HG02970 (cell line): ENCODE measurements at regions not wholly inside any gene's neighbourhood (a gene's known extent, or its start where the extent isn't known, plus 50 kb on each side); places are given as distances from the start of the nearest gene placed in this dataset.

Experiments used
- ATAC-seq: cut with Tn5 transposase; IDR thresholded peaks from one replicate; pipeline ENCODE4 v1.9.1; 2021; ENCODE audit warnings: mild to moderate bottlenecking, moderate library complexity, moderate number of reproducible peaks; ENCODE audit not compliant: unreplicated experiment, low FRiP score

- ATAC-seq = no peak
Observed at GRCh38 chr2:167478196-167478595, 589.9 kb downstream of the XIRP2 start.

- no peak for ATAC-seq
Observed at GRCh38 chr2:167475791-167476190, 587.5 kb downstream of the XIRP2 start.

GRCh38 chr2:167471734-167472133 lies 583.5 kb downstream of the XIRP2 start:
- ATAC-seq = no peak

DNA sequence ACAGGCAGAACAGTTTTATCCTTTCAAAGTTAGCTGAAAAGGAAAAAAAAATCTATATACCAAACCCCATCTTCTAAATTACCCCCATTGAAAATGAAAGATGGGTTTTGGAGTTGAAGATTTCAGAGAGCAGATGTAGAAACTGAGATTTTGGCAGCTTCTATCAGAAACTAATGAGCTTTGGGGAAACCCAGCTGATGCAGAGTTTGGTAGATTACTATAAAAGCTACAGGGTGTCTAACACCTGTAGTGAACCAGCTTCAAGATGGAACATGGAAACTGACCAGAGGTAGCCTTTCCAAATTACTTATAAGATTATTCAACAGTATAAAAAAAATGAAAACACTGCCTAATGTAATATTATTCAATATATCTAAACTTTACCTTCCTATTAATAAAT lies 583.1 kb downstream of the XIRP2 start:
- ATAC-seq = no peak

GRCh38 chr2:167462379-167462778 lies 574.1 kb downstream of the XIRP2 start:
- ATAC-seq = no peak

DNA sequence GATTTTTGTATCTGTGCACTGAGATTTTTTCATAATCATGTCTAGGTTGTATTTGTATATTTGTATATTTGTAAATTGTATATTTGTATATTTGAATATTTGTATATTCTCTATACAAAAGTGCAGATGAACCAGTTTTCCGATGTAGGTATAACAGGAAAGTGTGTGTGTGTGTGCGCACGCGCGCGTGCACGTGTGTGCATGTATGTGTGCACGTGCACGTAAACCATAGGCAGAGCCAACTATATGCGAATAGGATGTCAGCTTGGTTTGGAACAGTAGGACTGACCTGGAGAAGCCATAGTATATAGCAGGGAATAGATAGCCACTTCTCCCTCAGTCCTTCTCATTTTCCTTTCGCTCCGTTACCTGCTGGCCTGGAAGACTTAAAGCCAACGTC lies 565.8 kb downstream of the XIRP2 start:
- ATAC-seq = no peak

- no peak for ATAC-seq
Observed at GRCh38 chr2:167451496-167452289, 563.4 kb downstream of the XIRP2 start.

GRCh38 chr2:167450364-167450763 lies 562.1 kb downstream of the XIRP2 start:
- ATAC-seq = no peak

DNA sequence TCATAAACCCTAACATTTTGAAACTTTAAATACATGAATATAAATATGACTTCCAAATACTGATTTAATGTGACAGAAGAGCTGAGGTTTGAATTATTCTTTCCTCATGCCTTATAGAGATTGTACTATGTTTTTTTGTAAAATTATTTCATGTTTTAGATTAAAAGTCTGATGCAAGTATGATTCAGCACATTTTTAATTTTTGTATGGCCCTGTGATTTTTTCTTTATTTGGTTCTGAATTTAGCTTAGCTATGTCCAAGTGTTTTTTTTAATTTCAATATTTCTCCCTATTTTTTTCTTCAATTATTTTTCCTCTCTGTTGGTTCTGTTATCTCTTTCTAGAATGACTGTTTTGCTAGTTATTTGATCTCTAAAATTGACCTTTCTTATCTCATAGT lies 552.1 kb downstream of the XIRP2 start:
- ATAC-seq = no peak

GRCh38 chr2:167438206-167438605 lies 549.9 kb downstream of the XIRP2 start:
- no peak for ATAC-seq

DNA sequence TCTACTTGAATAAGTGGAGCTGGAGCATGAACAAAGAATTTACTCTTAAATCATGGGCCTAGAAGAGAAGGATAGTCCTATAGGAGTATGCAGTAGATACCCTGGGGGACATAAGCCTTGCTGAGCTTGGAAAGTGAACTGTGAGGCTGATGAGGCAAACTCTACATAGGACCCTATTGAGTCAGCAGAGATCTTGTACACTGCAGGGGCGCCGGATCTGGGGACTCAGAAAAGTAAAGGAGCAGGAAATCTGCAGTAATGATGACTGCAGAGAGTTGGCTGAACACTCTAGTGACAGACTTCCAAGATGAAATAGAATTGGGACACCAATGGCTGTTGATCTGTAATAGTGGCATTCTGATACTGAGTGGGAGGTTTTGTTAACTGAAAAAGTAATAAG lies 543.7 kb downstream of the XIRP2 start:
- ATAC-seq = no peak

GRCh38 chr2:167430447-167430846 lies 542.2 kb downstream of the XIRP2 start:
- no peak for ATAC-seq

DNA sequence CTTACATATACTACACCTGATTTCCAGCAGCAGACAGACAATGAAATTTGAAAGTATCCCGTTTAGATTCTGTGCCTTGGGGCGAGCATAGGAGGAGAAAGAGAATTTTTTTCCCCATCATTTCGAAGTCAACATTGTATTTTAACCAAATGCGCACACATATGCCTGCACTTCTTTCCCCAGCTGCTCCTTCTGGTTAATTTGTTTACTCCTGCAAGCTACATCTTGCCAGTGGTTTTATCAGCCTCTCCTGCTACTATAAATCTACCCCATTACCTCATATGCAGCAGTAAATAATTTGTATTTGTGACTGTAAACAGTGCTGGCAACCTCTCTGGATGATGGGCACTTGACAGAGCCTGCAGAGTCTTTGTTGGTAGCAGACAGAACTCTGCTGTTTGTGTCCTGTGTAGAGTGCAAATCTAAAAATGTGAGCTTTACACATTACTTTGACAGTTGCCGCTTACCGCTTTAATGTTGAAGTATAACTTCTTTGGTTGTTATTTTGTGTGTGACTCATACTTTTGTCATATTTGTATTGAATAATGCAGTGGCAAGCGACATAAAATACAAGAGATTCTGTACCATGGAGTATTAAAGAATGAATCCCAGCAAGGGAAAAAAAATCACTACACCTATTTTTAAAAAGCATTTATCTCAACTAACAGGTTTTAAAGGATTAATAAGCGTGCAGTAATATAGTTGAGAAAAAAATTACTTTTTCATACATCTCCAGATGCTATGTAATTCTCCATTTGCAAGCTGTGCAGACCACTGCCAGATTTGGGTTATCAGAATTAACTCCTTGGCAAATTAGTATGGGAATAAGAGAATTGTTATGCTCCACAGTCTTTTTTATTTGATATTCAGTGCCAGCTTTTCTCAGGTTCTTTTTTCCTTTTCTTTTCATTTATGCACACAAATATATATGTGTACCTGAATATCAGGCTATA lies 536.8 kb downstream of the XIRP2 start:
- ATAC-seq = no peak

DNA sequence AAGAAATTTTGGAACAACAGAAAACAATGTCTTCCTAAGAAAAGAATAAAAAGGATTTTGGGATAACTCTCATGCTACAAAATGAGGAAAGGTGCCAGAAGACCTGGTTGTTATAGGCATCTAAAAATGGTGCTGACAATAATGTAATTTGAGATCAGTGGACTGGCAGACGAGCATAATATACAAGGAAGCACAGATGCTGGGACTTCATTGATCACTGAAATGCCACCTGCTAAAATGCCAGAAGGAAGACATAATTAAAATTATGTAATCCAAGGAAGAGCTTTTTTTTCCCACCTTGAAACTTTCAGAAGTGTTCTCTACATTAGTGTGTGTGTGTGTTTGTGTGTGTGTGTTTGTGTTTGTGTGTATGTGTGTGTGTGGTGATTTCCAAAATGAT lies 535.9 kb downstream of the XIRP2 start:
- ATAC-seq = no peak

DNA sequence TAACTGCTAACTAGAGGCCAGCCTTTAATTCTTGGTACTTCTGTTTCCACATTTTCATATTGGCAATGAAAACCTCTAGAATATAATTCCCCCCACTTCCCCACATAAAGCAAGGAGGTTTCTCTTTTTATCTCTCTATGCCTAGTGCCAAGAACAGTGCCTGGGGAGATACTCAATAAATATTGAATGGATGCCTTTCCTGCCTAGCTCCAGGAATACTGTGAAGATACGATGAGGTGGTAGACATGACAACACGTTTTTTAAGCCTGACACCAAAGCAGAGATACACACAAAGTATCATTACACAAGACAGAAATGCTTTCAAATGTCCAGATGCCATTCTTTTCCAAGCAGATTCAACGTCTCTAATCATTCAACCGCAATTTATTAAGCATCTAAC lies 535.5 kb downstream of the XIRP2 start:
- no peak for ATAC-seq

- ATAC-seq = no peak
Observed at GRCh38 chr2:167420211-167420610, 531.9 kb downstream of the XIRP2 start.

GRCh38 chr2:167415068-167415467 lies 526.8 kb downstream of the XIRP2 start:
- ATAC-seq = no peak

DNA sequence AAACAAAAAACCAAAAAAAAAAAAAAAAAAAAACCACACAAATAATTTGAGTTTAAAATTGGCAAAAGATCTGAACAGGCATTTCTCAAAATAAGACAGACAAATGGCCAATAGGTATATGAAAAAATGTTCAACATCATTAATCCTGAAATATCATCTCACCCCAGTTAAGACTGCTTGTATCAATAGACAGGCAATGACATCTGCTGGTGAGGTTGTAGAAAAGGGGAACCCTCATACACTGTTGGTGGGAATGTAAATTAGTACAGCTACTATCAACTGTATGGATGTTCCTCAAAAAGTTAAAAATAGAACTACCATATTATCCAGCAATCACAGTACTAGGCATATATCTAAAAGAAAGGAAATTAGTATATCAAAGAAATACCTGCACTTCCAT lies 523.1 kb downstream of the XIRP2 start:
- ATAC-seq = no peak

- ATAC-seq = no peak
Observed at GRCh38 chr2:167406558-167406957, 518.3 kb downstream of the XIRP2 start.

DNA sequence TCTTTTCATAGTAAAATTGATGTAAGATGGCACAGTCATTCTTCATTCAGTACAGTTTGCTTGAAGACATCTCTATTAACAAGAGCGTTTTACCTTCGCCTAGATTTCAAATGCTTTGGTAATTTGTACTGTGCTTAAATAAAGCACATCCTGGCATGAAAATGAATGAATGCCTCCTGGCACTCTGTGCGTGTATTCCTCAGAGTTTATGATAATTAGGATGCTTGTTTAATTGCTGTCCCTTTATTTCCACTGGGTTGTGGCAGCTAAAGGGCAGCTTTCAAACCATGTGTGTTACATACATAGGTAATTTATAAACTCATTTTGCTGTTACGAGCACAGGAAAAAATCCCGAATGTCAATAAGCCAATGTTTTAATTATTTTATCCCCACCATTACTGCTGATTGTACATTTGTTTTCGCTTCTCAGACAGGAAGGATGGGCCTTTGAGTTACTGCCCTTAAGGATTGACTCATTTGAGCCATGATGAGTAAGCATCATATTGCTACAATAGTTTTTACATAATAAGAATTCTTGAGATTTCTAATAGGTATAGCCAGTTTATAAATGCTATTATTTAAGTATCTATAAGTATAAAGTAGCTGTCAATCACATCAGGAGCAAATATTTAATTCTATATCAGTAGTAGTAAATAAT lies 516.5 kb downstream of the XIRP2 start:
- no peak for ATAC-seq

GRCh38 chr2:167401309-167401708 lies 513.0 kb downstream of the XIRP2 start:
- ATAC-seq = no peak
